ENCODE measurements at regions not wholly inside any gene's neighbourhood (a gene's known extent, or its start where the extent isn't known, plus 50 kb on each side); places are given as distances from the start of the nearest gene placed in this dataset.
A peak's percentile ranks its signal among the peaks of the same experiment; 100 is the strongest.

GRCh38 chr6:133764008-133764753 is 124.7 kb upstream of the TCF21 start:
- no peak overlapping the region for H3K4me3 ChIP-seq (replicated peaks; ENCODE audit: low read depth, low read length)
- peak; percentile 80 for DNase-seq (ENCODE audit: low read depth)
- TF ChIP-seq CTCF (IDR thresholded peaks at IDR 0.05; ENCODE audit: low read length, missing control alignments): no peak

DNA sequence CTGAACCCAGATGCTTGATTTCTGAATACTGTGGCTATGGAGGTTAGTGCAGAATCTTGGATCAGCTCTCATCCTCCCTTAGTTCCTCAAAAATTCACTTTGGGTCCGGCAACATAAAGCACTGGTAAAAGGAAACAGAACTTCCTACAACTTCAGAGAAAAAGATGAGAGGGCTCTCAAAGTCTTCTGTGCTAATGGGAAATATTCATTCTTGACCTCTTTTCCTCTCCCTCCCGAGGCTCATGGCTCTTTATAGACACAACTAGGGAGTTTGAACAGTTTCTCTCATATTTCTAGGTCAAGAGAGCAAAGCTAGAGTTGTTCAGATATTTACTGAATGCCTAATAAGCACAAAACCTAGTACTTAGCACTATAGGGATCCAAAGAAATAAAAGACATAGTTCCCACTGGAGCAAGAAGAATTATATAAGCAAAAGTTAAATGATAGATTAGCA is 124.1 kb upstream of the TCF21 start:
- no peak overlapping the region for H3K4me3 ChIP-seq (replicated peaks; ENCODE audit: low read depth, low read length)
- no peak for TF ChIP-seq CTCF (IDR thresholded peaks at IDR 0.05; ENCODE audit: low read length, missing control alignments)
- no peak for DNase-seq (ENCODE audit: low read depth)

DNA sequence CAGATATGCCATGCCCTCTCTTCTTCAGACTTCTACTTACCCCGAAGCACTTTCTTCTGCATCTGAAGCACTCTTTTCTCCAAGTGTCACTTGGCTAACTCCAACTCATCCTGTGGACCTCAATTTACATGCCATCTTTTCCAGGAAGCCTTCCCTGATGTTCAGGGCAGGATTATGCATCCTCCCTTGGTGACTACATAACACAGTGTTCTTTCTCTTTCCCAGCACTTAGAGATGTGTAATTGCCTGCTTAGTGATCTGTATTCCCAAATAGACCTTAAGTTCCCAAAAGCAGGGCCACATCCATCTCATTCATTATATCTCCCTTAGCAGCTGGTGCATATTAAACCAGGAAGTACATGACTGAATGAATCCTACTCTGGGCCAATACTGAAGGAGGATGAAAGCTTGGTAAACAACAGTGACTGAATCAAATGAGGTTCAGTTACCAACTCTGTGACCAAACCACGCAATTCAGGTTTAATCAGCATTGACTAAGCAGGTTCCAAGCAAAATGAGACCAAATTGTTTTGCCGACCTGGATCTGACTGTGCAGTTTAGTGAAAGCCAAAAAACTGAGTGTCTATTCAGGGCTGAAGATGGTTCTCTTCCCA is 121.4 kb upstream of the TCF21 start:
- no peak for DNase-seq (ENCODE audit: low read depth)
- TF ChIP-seq CTCF (IDR thresholded peaks at IDR 0.05; ENCODE audit: low read length, missing control alignments): no peak
- H3K4me3 ChIP-seq (replicated peaks; ENCODE audit: low read depth, low read length): no peak overlapping the region

DNA sequence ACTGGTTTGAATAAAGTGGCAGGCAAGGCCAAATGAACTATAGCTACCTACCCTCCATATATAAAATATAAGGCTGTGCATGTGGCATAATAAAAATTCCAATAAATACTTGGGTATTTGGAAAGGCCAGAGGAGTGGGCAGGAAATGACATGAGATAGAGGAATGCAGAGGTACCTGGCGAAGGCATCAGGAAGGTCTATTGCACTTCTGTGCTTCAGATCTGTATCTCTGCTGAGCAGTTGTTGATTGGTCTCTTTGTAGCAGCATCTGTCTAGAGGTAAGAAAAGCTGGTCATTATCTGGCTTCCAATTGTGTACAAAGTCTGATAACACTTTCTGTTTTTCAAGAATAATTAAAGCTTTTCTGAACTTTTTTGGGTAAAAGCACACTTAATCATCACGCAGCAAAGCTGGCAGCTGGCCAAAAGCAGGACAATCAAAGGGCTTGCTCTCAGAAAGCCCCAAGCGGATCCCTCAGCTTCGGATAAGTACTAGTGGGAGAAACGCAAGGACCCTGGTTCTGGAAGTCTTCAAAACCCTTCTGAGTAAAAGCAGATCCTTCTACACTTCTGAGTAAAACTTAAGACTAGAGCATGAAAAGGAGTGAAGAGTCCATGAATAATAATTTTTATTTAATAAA is 120.1 kb upstream of the TCF21 start:
- no peak overlapping the region for H3K4me3 ChIP-seq (replicated peaks; ENCODE audit: low read depth, low read length)
- peak; percentile 70 for DNase-seq (ENCODE audit: low read depth)
- TF ChIP-seq CTCF (IDR thresholded peaks at IDR 0.05; ENCODE audit: low read length, missing control alignments): no peak

DNA sequence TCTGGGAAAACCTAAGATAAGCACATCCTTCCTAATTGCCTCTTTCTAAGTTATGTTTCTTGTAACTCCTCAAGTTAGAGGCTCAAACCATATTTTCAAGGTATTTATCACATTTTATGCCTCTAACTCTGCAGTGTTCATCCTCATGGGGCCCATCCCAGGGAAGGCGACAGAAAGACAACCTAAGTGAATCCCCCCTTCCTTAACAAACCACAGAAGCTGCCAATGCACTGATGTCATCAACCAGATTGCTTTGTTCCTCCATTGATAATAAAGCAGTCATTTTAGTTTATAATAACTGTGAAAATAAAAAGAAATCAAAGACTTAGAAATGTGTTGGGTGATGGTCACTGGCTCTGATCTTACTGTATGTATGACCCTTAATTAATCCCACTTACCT is 119.5 kb upstream of the TCF21 start:
- TF ChIP-seq CTCF (IDR thresholded peaks at IDR 0.05; ENCODE audit: low read length, missing control alignments): no peak
- DNase-seq (ENCODE audit: low read depth): peak; percentile 50
- H3K4me3 ChIP-seq (replicated peaks; ENCODE audit: low read depth, low read length): no peak overlapping the region

DNA sequence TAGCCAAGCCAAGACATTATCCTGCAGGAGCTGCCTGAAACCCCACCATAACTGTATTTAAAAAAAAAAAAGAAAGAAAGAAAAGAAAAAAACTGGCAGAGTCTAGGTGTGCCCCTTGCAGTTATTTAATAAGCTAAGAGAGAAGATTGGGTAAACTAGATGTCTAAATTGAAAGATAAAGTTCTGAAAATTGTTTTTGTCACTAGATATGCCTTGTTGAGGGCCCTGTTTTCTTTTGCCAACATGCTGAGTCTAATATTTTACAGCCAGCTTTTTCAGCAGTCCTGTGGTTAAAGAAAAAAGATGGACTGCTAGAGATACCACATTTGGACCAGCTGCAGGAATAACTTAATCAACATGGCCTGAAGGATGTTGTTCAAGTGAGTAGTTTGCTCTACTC is 116.3 kb upstream of the TCF21 start:
- TF ChIP-seq CTCF (IDR thresholded peaks at IDR 0.05; ENCODE audit: low read length, missing control alignments): no peak
- no peak overlapping the region for H3K4me3 ChIP-seq (replicated peaks; ENCODE audit: low read depth, low read length)
- DNase-seq (ENCODE audit: low read depth): no peak

Measured in fibroblast of pulmonary artery (primary cell).